ENCODE measurements at regions not wholly inside any gene's neighbourhood (a gene's known extent, or its start where the extent isn't known, plus 50 kb on each side); places are given as distances from the start of the nearest gene placed in this dataset.
A peak's percentile ranks its signal among the peaks of the same experiment; 100 is the strongest.
"Not testable (repeated sequence)": the region's sequence is repeated elsewhere in the genome, so short reads cannot be mapped to it uniquely, and the experiment has no call there.

DNA sequence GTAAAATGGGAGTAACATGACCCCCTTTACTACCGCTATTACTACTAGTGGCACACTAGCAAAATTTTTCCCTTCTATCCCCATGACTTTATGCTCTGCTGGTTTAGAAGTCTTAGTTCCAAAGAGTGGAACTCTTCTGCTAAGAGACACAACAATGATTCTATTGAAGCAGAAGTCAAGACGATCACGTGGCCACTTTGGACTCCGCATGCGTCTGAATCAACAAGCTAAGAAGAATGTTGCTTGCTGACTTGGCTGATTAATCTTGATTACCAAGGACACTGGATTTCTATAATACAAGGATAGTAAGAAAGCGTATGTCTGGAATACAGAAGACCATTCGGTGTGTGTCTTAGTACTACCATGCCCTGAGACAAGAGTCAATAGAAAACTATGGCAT is 244.7 kb upstream of the BTBD3 start:
- DNase-seq (ENCODE audit: low spot score in 2 of 2) (no peak), FAIRE-seq (no peak)

DNA sequence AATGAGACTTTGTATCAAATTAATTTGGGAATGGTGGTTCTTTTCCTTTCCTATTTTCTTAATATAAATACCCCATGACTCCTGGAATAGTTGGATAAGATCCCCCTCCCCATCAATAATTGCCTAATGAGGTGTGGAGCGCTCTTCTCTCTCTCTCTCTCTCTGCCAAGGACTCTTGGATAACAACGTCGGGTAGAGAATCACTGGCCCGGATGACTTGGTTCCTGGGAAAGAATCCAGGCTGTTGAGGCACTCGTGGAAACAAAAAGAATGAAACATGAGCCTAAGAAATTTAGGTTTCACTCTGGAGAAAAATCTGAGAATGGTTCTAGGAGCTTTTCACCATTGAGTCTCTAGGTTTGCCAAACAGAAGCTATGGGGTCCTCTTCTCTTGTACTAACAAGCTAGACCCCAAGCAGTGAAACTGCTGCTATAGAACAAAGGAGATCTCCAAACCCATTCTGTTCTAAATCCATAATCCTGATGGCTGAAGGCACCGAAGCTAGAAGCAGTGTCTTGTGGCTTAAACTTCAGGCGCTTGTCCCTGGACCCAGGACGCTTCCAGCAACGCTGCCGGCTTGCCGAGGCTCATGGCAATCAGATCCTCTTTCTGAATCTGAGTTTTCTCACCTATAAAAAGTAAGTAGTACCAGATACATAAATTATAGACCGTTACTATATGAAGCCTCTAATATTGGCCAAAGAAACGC is 241.6 kb upstream of the BTBD3 start:
- DNase-seq (ENCODE audit: low spot score in 2 of 2) (no peak), FAIRE-seq (no peak)

DNA sequence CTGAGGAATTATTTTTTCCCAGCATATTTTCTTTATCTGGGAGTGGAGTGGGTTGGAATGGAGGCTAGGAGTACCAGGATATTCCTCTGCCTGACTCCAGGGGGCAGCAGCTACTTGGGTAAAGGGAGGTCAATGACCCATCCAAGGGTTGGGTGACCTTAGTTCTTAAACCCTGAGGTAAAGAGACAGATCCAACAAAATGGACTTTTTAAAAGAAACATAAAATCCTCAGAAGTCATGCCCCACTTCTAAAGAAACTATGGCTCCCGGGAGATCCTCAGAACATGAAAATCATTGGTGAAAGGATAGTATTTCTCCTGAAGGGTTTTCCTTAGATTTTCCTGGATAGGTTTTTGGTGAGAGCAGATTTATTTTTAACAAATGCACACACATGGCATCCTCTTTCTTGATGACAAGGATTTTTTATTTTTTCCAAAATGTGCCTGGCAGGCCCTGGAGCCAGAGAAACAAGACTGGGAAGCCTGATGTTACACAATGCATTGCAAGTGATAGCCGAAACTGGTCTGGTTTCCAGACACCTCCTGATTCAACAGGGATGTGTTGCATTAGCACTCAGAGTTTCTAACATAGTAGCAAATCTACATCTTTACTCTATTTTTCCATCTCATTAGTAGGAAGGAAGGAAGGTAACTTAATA is 240.9 kb upstream of the BTBD3 start:
- peak in 1 of 2 donors; percentile 25 for DNase-seq (ENCODE audit: low spot score in 2 of 2)
- FAIRE-seq = peak; percentile 10

- DNase-seq (ENCODE audit: low spot score in 2 of 2) (no peak), FAIRE-seq (no peak)
Measured at GRCh38 chr20:11677428-11677827, 240.3 kb upstream of the BTBD3 start.

DNA sequence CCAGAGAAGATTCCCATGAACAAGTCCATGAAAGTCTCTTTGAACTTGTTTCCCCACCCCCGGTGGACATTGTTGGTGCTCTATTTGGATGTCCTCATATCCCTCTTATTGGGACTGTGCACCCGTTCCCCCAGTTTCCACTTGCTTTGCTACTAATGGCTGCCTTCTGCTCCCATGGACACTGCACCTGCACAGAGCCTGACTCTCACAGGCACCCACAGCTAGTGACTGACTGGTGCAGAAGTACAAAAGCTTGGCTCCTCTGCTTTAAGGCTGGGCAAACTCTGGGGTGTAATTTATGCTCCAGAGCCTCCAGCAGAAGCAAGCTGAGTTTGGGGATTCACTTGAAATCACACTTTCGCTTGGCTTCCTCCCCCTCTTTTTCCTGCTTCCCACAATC is 239.9 kb upstream of the BTBD3 start:
- FAIRE-seq (no peak), DNase-seq (ENCODE audit: low spot score in 2 of 2) (no peak)

DNA sequence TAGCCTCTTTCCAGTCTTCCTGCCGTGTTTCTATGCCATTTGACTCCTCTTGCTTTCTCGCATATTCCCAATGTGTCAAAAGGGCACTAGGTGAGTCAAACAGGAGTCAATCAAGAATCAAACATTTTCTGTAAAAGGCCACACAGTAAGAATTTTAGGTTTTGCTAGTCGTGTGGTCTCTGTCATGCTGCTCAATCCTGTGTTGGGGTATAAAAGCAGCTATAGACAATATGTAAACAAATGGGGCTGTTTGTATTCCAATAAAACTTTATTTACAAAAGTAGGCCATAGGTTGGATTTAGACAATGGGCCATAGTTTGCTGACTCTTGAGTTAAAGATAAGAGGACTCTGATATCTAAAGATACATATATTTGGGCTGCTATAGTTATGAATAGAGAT is 235.4 kb upstream of the BTBD3 start:
- DNase-seq (ENCODE audit: low spot score in 2 of 2) (no peak), FAIRE-seq (no peak)

DNA sequence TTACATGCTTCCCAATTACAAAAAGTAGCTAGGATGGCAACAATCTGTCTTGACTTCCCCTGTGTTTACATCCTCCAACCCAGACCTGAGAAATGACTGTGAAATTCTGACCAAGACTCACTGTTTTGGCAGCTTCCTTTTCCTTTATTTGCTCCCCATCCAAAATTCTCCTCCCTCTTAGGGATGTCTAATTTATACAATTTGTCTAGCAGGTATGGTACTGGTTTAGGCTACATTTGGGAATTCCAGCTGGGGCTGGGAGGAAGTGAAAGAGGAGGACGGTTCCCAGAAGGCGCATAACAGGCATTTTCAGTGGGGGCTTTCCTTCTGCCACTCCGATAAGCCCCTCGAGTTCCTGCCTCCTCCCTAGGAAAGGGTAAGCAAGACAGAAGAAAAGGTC is 231.5 kb upstream of the BTBD3 start:
- FAIRE-seq (no peak), DNase-seq (ENCODE audit: low spot score in 2 of 2) (no peak)

- DNase-seq (ENCODE audit: low spot score in 2 of 2) (peak in 1 of 2 donors; percentile 36), FAIRE-seq (no peak)
Measured at GRCh38 chr20:11686820-11687543, 230.7 kb upstream of the BTBD3 start.

DNA sequence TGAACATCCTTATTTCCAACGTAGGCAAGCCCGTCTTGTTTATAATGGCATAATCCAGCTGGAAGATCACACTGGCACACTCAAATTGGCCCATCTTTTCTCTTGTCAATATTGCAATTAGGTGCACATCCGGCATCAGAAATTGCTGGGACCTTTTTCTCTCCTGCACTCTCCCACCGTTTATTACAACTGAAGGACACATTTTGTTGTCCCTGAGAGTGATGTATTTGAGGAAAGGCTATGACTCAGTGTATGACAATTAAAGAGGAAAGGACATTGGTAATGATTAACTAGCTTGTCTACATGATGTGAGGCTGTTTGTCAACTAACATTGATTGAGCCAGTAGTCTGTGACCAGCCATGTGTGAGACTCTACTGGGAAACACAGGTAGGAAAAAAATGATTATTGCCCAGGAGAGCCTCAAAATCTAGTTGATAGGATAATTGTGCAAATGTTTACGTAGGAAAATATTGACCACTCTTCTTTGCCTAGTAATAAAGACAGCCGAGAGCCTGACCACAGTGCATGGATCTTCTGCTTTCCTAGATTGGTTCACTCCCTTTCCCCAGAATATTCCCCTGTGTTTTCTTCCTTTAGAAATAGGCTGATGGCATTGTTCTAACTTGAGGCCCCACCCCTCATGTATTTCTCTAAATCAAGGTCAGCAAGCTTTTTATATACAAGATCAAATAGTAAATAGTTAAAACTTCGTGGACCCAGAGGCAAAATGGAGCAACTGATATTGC is 230.0 kb upstream of the BTBD3 start:
- no peak for DNase-seq (ENCODE audit: low spot score in 2 of 2)
- no peak for FAIRE-seq

DNA sequence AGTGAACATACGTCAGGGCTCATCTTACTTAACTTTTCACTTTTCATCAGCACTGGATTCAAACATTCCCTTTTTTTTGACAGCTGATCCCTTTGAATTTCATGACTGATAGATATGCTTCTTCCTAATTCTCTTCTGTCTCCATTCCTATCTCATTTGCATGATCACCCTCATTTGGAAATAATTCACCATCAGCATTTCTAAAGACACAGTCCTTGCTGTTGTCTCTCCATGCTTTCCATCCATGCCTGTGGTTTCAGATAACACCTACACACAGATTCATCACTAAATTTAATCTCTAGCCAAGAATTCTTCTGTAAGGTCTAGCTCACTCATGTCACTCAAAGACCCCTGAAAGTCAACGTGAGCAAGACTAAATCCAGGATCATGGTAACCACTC is 228.4 kb upstream of the BTBD3 start:
- no peak for DNase-seq (ENCODE audit: low spot score in 2 of 2)
- no peak for FAIRE-seq

GRCh38 chr20:11691766-11692165 is 225.9 kb upstream of the BTBD3 start:
- FAIRE-seq = no peak
- DNase-seq (ENCODE audit: low spot score in 2 of 2) = no peak

- FAIRE-seq (no peak), DNase-seq (ENCODE audit: low spot score in 2 of 2) (no peak)
Measured at GRCh38 chr20:11692567-11692966, 225.1 kb upstream of the BTBD3 start.

DNA sequence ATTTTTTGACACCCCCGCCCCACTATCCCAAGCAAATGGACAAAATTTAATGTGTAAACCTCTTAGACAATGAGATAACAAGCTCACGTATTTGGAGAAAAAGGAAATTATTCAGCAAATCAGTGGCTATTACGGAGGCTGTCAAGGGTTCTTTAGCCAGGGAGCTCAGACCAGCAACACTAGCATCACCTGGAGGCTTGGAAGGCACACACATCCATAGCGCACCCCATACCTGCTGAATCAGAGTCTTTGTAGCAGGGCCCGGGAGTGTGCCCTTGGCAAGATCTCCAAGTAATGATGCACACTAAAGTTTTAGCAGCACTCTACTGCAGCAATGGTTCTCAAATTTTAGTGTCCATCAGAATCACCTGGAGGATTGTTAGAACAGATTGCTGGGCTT is 223.2 kb upstream of the BTBD3 start:
- DNase-seq (ENCODE audit: low spot score in 2 of 2) = no peak
- FAIRE-seq = no peak

DNA sequence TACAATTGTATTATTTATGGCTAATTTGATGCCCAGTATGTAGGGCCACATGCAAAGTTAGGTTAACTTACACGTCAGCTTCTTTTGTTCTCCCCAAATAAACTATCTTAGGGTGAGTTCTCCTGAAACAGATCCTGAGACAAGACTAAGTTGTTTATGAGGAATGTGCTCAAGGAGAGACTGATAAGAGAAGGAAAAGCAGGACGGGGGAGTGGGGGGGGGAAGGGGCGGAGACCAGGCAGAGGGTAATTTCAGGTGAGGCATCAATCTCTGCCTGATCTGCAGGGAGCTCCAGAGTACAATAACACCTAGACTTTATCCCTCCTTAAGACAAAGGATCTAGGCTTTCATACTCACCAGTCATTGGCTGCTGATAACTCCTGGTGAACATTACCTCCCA is 220.6 kb upstream of the BTBD3 start:
- FAIRE-seq = no peak

DNA sequence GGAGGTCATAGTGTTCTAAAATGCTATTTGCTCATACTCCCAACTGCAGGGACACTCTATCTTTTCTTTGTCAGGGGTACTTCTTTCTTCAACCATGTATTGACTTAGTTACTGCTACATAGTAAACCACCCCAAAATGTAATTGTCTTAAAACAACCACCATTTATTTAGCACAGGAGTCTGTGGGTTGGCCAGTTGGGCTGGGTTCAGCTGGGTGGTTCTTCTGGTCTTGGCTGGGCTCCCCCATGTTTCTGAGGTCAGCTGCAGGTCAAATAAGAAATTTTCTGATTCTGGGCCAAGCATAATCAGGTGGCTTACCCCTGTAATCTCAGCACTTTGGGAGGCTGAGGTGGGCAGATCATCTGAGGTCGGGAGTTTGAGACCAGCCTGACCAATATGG is 220.0 kb upstream of the BTBD3 start:
- FAIRE-seq (no peak), DNase-seq (ENCODE audit: low spot score in 2 of 2) (no peak)

More for the DNA sequence above, 220.6 kb upstream of the BTBD3 start:
- DNase-seq (ENCODE audit: low spot score in 2 of 2) = no peak

DNA sequence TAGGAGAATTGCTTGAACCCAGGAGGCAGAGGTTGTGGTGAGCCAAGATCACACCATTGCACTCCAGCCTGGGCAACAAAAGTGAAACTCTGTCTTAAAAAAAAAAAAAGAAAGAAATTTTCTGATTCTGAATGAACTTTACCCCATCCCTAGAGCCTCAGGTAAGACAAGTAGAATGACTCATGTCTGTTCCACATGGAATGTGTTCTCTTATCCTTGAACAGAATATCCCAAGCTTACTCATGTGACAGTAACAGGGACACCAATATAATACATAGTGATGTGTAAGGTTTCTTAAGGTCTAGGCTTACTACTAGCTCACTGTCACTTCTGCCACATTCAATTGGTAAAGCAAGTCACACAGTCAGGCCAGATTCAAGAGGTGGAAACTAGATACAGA is 219.6 kb upstream of the BTBD3 start:
- no peak for DNase-seq (ENCODE audit: low spot score in 2 of 2)
- no peak for FAIRE-seq

DNA sequence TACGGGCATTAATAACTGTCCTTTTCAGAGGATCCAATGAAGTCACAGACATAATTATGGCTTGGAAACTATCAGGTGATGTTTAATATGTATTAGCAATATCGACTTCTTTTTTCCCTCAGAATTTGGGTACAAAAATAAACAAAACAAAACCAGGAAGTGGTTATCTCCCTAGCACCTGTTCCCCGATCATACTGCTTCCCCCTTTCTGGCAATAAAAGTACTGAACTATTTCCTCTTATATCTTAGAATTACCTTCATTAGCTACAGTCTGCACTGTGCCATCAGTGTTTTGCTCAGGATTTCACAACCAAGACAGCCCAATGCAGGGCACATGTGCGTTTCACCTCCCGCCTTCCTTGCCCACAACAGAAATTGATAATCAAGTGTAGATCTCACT is 216.9 kb upstream of the BTBD3 start:
- FAIRE-seq (no peak), DNase-seq (ENCODE audit: low spot score in 2 of 2) (no peak)

- DNase-seq (ENCODE audit: low spot score in 2 of 2) = no peak
- no peak for FAIRE-seq
Measured at GRCh38 chr20:11702721-11703518, 214.8 kb upstream of the BTBD3 start.

DNA sequence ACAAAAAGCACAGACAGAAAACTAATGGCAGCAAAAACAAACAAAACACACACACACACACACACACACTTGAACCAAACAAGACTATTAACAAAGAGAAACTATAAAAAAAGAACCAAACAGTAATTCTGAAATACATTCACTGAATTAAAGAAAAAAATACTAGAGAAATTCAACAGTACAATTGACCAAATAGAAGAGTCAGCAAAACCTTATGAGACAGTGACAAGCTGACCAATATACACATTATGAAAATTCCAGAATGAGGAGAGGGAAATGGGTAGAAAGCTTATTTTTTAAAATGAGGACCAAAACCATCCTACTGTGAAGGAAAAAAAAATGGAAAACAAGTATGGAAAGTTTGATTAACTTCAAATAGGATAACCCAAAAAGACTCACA is 212.2 kb upstream of the BTBD3 start:
- FAIRE-seq (no peak), DNase-seq (ENCODE audit: low spot score in 2 of 2) (no peak)

- FAIRE-seq; DNase-seq (ENCODE audit: low spot score in 2 of 2): not testable (repeated sequence)
Measured at GRCh38 chr20:11708223-11708622, 209.5 kb upstream of the BTBD3 start.

Data from frontal cortex (tissue), 3 donors.